ENCODE measurements at regions not wholly inside any gene's neighbourhood (a gene's known extent, or its start where the extent isn't known, plus 50 kb on each side); places are given as distances from the start of the nearest gene placed in this dataset.

DNA sequence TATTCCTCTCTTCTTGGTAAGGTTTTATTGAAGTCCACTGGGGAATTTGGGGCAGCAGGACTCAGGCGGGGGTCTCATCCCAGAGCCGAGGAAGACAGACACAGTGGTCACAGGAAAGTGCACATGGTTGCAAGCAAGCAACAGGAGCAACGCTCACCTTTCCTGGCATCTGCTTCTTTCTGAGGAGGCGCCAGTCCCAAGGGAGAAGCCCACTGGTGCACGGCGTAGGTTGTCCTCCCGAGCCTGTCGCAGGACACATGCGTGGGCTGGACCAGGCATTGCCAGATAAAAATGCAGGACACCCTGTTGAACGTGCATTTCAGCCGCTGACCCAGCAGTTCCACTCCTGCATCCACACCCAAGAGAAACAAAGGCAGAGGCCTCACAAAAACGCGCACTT lies 72.4 kb upstream of the OLFM1 start:
- no TSS peak for BruUV-seq (replicated peaks)
- Histone ChIP-seq H3K27me3 (ENCODE audit: low read length) (peaks cover 20% of the 10 kb centered on the region; the same call in 1 of the 2 replicates), H3K4me2 (ENCODE audit: low read length) (no peak overlapping the region), H3K9me3 (ENCODE audit: low read length) (no peaks in the 10 kb centered on the region), H3K4me1 (ENCODE audit: insufficient read depth, low read length) (no peaks in the 10 kb centered on the region), H2AFZ (ENCODE audit: low read length) (no peak overlapping the region), H4K20me1 (ENCODE audit: low read length) (no peaks in the 10 kb centered on the region), H3F3A (ENCODE audit: low read length, unreplicated experiment) (no peaks in the 10 kb centered on the region), H3K27ac (ENCODE audit: low read length) (no peak overlapping the region), H3K9ac (ENCODE audit: low read length) (no peak overlapping the region), H3K9me2 (replicated peaks; ENCODE audit: low read length) (no peaks in the 10 kb centered on the region), H3K4me3 (ENCODE audit: low read length) (no peak overlapping the region), H3K36me3 (ENCODE audit: low read depth, low read length) (no peaks in the 10 kb centered on the region), H3K79me2 (ENCODE audit: low read length) (no peaks in the 10 kb centered on the region)
- DNase-seq: no peak
- CTCF ChIA-PET: no interaction called here
- no peak for TF ChIP-seq CTCF (conservative IDR thresholded peaks at IDR 0.05; ENCODE audit: low read depth, low read length)
- TF ChIP-seq EZH2phosphoT487 (IDR thresholded peaks at IDR 0.05; ENCODE audit: borderline replicate concordance, low read length): no peak
- TF ChIP-seq EZH2 (IDR thresholded peaks at IDR 0.05; ENCODE audit: low read length, unreplicated experiment): no peak
- POLR2A ChIA-PET (ENCODE audit: unreplicated experiment): no interaction called here
- ATAC-seq: no peak
- intact Hi-C loops (cut with micrococcal nuclease): no loop called here

DNA sequence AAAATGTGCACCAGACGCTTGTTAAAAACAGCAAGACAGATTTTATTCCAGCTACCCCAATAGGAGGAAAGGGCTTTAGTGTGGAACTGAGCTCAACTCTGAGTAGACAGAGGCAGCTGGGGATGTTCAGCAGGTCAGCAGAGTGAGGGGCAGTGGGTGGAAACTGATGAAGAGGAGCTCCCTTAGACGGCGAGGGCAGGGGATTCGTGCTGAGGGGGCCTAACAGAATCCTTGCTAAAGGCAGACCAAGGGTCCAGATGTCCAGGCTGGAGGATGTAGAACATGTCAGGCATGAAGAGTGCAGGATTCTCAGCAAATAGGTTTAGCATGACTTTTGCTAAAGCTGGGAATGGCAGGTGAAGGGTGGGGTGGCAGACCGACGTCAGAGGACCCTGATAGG lies 71.9 kb upstream of the OLFM1 start:
- CTCF ChIA-PET: no interaction called here
- H3K4me3 ChIP-seq (ENCODE audit: low read length): no peak overlapping the region
- DNase-seq (no peak), ATAC-seq (no peak)
- POLR2A ChIA-PET (ENCODE audit: unreplicated experiment): no interaction called here
- peaks cover 20% of the 10 kb centered on the region; the same call in 1 of the 2 replicates for H3K27me3 ChIP-seq (ENCODE audit: low read length)
- no TSS peak for BruUV-seq (replicated peaks)
- no peak overlapping the region for H3K4me2 ChIP-seq (ENCODE audit: low read length)
- H3K4me1 ChIP-seq (ENCODE audit: insufficient read depth, low read length): no peaks in the 10 kb centered on the region
- no peaks in the 10 kb centered on the region for H4K20me1 ChIP-seq (ENCODE audit: low read length)
- H3K9me2 ChIP-seq (replicated peaks; ENCODE audit: low read length): no peaks in the 10 kb centered on the region
- H3K9ac ChIP-seq (ENCODE audit: low read length): no peak overlapping the region
- intact Hi-C loops (cut with micrococcal nuclease): no loop called here
- H3K27ac ChIP-seq (ENCODE audit: low read length): no peak overlapping the region
- H3K36me3 ChIP-seq (ENCODE audit: low read depth, low read length): no peaks in the 10 kb centered on the region
- no peak overlapping the region for H2AFZ ChIP-seq (ENCODE audit: low read length)
- no peaks in the 10 kb centered on the region for H3K9me3 ChIP-seq (ENCODE audit: low read length)
- H3F3A ChIP-seq (ENCODE audit: low read length, unreplicated experiment): no peaks in the 10 kb centered on the region
- no peak for TF ChIP-seq EZH2 (IDR thresholded peaks at IDR 0.05; ENCODE audit: low read length, unreplicated experiment)
- TF ChIP-seq CTCF (conservative IDR thresholded peaks at IDR 0.05; ENCODE audit: low read depth, low read length): no peak
- TF ChIP-seq EZH2phosphoT487 (IDR thresholded peaks at IDR 0.05; ENCODE audit: borderline replicate concordance, low read length): no peak
- H3K79me2 ChIP-seq (ENCODE audit: low read length): no peaks in the 10 kb centered on the region

DNA sequence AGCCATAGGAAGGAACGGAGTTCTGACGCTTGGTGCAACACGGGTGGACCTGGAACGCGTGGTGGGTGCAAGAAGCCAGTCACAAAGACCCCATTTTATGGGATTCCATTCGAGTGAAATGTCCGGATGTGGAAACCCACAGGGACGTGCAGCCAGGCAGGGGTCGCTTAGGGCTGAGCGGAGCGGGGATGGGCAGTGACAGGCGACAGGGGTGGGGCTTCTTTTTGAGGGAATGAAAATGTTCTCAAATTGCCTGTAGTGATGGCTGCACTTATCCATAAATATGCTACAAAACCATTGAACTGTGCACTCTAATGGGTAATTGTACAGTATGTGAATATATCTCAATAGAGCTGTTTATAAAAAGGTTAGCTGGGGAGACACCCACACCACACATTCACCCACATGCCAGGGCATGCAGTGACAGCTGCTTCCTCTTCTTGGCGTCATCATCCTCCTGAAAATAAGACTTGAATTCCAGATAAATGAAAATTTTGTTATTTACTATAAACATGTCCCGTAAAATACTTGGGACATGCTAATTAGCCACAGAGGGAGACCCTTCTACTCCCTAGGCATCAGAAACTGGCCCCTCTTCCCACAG lies 71.3 kb upstream of the OLFM1 start:
- intact Hi-C loops (cut with micrococcal nuclease): no loop called here
- H3K4me3 ChIP-seq (ENCODE audit: low read length): no peak overlapping the region
- ChIA-PET POLR2A (ENCODE audit: unreplicated experiment) (no interaction called here), CTCF (no interaction called here)
- peaks cover 20% of the 10 kb centered on the region; the same call in 1 of the 2 replicates for H3K27me3 ChIP-seq (ENCODE audit: low read length)
- TF ChIP-seq CTCF (conservative IDR thresholded peaks at IDR 0.05; ENCODE audit: low read depth, low read length): no peak
- no peak for TF ChIP-seq EZH2phosphoT487 (IDR thresholded peaks at IDR 0.05; ENCODE audit: borderline replicate concordance, low read length)
- TF ChIP-seq EZH2 (IDR thresholded peaks at IDR 0.05; ENCODE audit: low read length, unreplicated experiment): no peak
- H3K9me3 ChIP-seq (ENCODE audit: low read length): no peaks in the 10 kb centered on the region
- DNase-seq (no peak), ATAC-seq (no peak)
- H3K4me2 ChIP-seq (ENCODE audit: low read length): no peak overlapping the region
- no peaks in the 10 kb centered on the region for H3F3A ChIP-seq (ENCODE audit: low read length, unreplicated experiment)
- BruUV-seq (replicated peaks): no TSS peak
- no peaks in the 10 kb centered on the region for H3K9me2 ChIP-seq (replicated peaks; ENCODE audit: low read length)
- no peak overlapping the region for H3K27ac ChIP-seq (ENCODE audit: low read length)
- H3K4me1 ChIP-seq (ENCODE audit: insufficient read depth, low read length): no peaks in the 10 kb centered on the region
- H2AFZ ChIP-seq (ENCODE audit: low read length): no peak overlapping the region
- no peak overlapping the region for H3K9ac ChIP-seq (ENCODE audit: low read length)
- H4K20me1 ChIP-seq (ENCODE audit: low read length): no peaks in the 10 kb centered on the region
- H3K79me2 ChIP-seq (ENCODE audit: low read length): no peaks in the 10 kb centered on the region
- H3K36me3 ChIP-seq (ENCODE audit: low read depth, low read length): no peaks in the 10 kb centered on the region

All from PC-3 (cell line).